ENCODE measurements at regions not wholly inside any gene's neighbourhood (a gene's known extent, or its start where the extent isn't known, plus 50 kb on each side); places are given as distances from the start of the nearest gene placed in this dataset.
"Not testable (repeated sequence)": the region's sequence is repeated elsewhere in the genome, so short reads cannot be mapped to it uniquely, and the experiment has no call there.

GRCh38 chr4:132094017-132094416 is 1055.1 kb upstream of the PCDH10 start:
- no peak for DNase-seq (ENCODE audit: low read depth)

- no peak for DNase-seq (ENCODE audit: low read depth)
These were observed 1052.1 kb upstream of the PCDH10 start for GRCh38 chr4:132097041-132097440.

GRCh38 chr4:132101526-132101925 is 1047.6 kb upstream of the PCDH10 start:
- DNase-seq (ENCODE audit: low read depth), result peak; percentile 30

- DNase-seq (ENCODE audit: low read depth), result no peak
These were observed 1040.3 kb upstream of the PCDH10 start for GRCh38 chr4:132108784-132109183.

GRCh38 chr4:132114885-132115284 is 1034.2 kb upstream of the PCDH10 start:
- no peak for DNase-seq (ENCODE audit: low read depth)

GRCh38 chr4:132122741-132123140 is 1026.4 kb upstream of the PCDH10 start:
- not testable (repeated sequence) for DNase-seq (ENCODE audit: low read depth)

- DNase-seq (ENCODE audit: low read depth), result no peak
These were observed 1025.0 kb upstream of the PCDH10 start for GRCh38 chr4:132123870-132124623.

GRCh38 chr4:132124624-132124974 is 1024.5 kb upstream of the PCDH10 start:
- no peak for DNase-seq (ENCODE audit: low read depth)

GRCh38 chr4:132125131-132125530 is 1024.0 kb upstream of the PCDH10 start:
- no peak for DNase-seq (ENCODE audit: low read depth)

- no peak for DNase-seq (ENCODE audit: low read depth)
These were observed 1016.7 kb upstream of the PCDH10 start for GRCh38 chr4:132132433-132132832.

- no peak for DNase-seq (ENCODE audit: low read depth)
These were observed 979.4 kb upstream of the PCDH10 start for GRCh38 chr4:132169660-132170059.

GRCh38 chr4:132180020-132180427 is 969.1 kb upstream of the PCDH10 start:
- DNase-seq (ENCODE audit: low read depth), result peak; percentile 78

GRCh38 chr4:132195176-132195575 is 953.9 kb upstream of the PCDH10 start:
- no peak for DNase-seq (ENCODE audit: low read depth)

- DNase-seq (ENCODE audit: low read depth), result no peak
These were observed 945.5 kb upstream of the PCDH10 start for GRCh38 chr4:132203618-132204017.

GRCh38 chr4:132214519-132214918 is 934.6 kb upstream of the PCDH10 start:
- no peak for DNase-seq (ENCODE audit: low read depth)

GRCh38 chr4:132218406-132218805 is 930.7 kb upstream of the PCDH10 start:
- no peak for DNase-seq (ENCODE audit: low read depth)

- no peak for DNase-seq (ENCODE audit: low read depth)
These were observed 921.8 kb upstream of the PCDH10 start for GRCh38 chr4:132227151-132227856.

- DNase-seq (ENCODE audit: low read depth), result not testable (repeated sequence)
These were observed 921.3 kb upstream of the PCDH10 start for GRCh38 chr4:132227857-132228165.

GRCh38 chr4:132228676-132229075 is 920.4 kb upstream of the PCDH10 start:
- no peak for DNase-seq (ENCODE audit: low read depth)

- no peak for DNase-seq (ENCODE audit: low read depth)
These were observed 919.1 kb upstream of the PCDH10 start for GRCh38 chr4:132230025-132230424.

GRCh38 chr4:132238697-132239096 is 910.4 kb upstream of the PCDH10 start:
- no peak for DNase-seq (ENCODE audit: low read depth)

- DNase-seq (ENCODE audit: low read depth), result no peak
These were observed 909.0 kb upstream of the PCDH10 start for GRCh38 chr4:132240081-132240480.

- DNase-seq (ENCODE audit: low read depth), result no peak
These were observed 903.8 kb upstream of the PCDH10 start for GRCh38 chr4:132245319-132245718.

GRCh38 chr4:132264176-132264575 is 884.9 kb upstream of the PCDH10 start:
- no peak for DNase-seq (ENCODE audit: low read depth)
